Osteoblast (primary cell): ENCODE measurements at regions not wholly inside any gene's neighbourhood (a gene's known extent, or its start where the extent isn't known, plus 50 kb on each side); places are given as distances from the start of the nearest gene placed in this dataset.

Source experiments
- DNase-seq: peaks from one replicate; pipeline ENCODE4 v3.0.0; 2011; ENCODE audit warnings: low spot score, mixed read lengths; ENCODE audit not compliant: insufficient read length; ENCODE audit errors: missing footprints
- H2AFZ ChIP-seq: 2 replicates; pipeline ENCODE4 v1.6.0; 2011; ENCODE audit warnings: mild to moderate bottlenecking, low read length
- H3K27ac ChIP-seq: 2 replicates; pipeline ENCODE4 v1.5.1; 2011; ENCODE audit warnings: mild to moderate bottlenecking, low read depth, low read length, moderate library complexity
- H3K27me3 ChIP-seq: 2 replicates; pipeline ENCODE4 v1.6.0; 2012; ENCODE audit warnings: mild to moderate bottlenecking, control low read depth, inconsistent platforms, low read length, moderate library complexity; ENCODE audit not compliant: insufficient read depth
- H3K36me3 ChIP-seq: 2 replicates; pipeline ENCODE4 v1.5.1; 2011; ENCODE audit warnings: mild to moderate bottlenecking, low read length, control low read depth, moderate library complexity; ENCODE audit not compliant: insufficient read depth
- H3K4me1 ChIP-seq: 2 replicates; pipeline ENCODE4 v1.5.1; 2011; ENCODE audit warnings: mild to moderate bottlenecking, low read length, control low read depth, moderate library complexity; ENCODE audit not compliant: insufficient read depth
- H3K4me2 ChIP-seq: 2 replicates; pipeline ENCODE4 v1.6.0; 2011; ENCODE audit warnings: mild to moderate bottlenecking, low read length; ENCODE audit not compliant: insufficient read depth
- H3K4me3 ChIP-seq: fragments of 200-600 bp; sonication (generic); 3 replicates; pipeline ENCODE4 v1.5.1; 2012; ENCODE audit warnings: mild to moderate bottlenecking, low read length, inconsistent platforms; ENCODE audit not compliant: insufficient read depth
- H3K79me2 ChIP-seq: 2 replicates; pipeline ENCODE4 v1.6.0; 2012; ENCODE audit warnings: mild to moderate bottlenecking, low read length, control low read depth, inconsistent platforms; ENCODE audit not compliant: insufficient read depth
- H3K9me3 ChIP-seq: 2 replicates; pipeline ENCODE4 v1.5.1; 2011; ENCODE audit warnings: low read depth, low read length, control low read depth
- H4K20me1 ChIP-seq: 2 replicates; pipeline ENCODE4 v1.6.0; 2012; ENCODE audit warnings: mild to moderate bottlenecking, low read length, control low read depth; ENCODE audit not compliant: insufficient read depth
- CTCF ChIP-seq: IDR thresholded peaks from 2 replicates; pipeline ENCODE4 v1.5.1; 2011; ENCODE audit warnings: mild to moderate bottlenecking, low read depth, low read length, moderate library complexity; ENCODE audit errors: extremely low read depth

- no peak for TF ChIP-seq CTCF
- H3K9me3 ChIP-seq: no peaks in the 10 kb centered on the region
- no peaks in the 10 kb centered on the region for H3K4me1 ChIP-seq
Observed at GRCh38 chr2:21261591-21261990, 137.8 kb downstream of the TDRD15 start.

DNA sequence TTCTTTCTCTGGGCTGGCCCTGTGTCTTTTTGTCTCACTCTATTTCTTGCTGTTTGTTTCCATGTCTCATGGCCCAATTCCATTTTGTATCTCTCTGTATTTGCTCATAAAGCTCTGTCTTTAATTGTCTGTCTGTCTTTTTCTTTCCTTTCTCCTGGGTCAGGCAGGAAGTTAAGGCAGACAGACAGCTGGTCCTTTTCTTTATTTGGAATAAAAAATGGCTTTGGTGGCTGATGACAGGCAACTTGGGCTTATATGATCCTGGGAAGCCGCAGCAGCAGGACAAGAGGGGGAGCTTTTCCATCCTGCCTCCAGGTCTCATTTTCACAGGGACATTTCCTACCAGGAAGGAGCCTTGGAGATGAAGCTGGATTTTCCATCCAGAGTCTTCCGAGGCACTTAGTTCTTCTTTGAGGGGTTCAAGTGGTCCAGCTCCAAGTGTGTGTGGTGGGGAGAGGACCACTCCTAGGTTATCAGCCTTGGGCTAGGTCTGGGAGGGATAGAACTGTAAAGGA, 138.7 kb downstream of the TDRD15 start:
- no peak overlapping the region for H2AFZ ChIP-seq
- H3K36me3 ChIP-seq: no peaks in the 10 kb centered on the region
- no peak for DNase-seq
- H3K4me2 ChIP-seq: no peak overlapping the region
- H3K27me3 ChIP-seq: no peaks in the 10 kb centered on the region
- no peaks in the 10 kb centered on the region for H3K4me1 ChIP-seq
- no peak overlapping the region for H3K4me3 ChIP-seq
- H3K27ac ChIP-seq: no peak overlapping the region
- H3K79me2 ChIP-seq: no peaks in the 10 kb centered on the region
- H4K20me1 ChIP-seq: no peaks in the 10 kb centered on the region
- no peak for TF ChIP-seq CTCF
- no peaks in the 10 kb centered on the region for H3K9me3 ChIP-seq

More at GRCh38 chr2:21261591-21261990, 137.8 kb downstream of the TDRD15 start:
- H4K20me1 ChIP-seq: no peaks in the 10 kb centered on the region
- H3K36me3 ChIP-seq: no peaks in the 10 kb centered on the region
- H3K79me2 ChIP-seq: no peaks in the 10 kb centered on the region
- no peak overlapping the region for H3K4me3 ChIP-seq
- H3K27ac ChIP-seq: no peak overlapping the region
- H3K27me3 ChIP-seq: no peaks in the 10 kb centered on the region
- no peak for DNase-seq
- H3K4me2 ChIP-seq: no peak overlapping the region
- H2AFZ ChIP-seq: no peak overlapping the region

- Histone ChIP-seq H4K20me1 (no peaks in the 10 kb centered on the region), H2AFZ (no peak overlapping the region), H3K79me2 (no peaks in the 10 kb centered on the region), H3K27me3 (no peaks in the 10 kb centered on the region), H3K9me3 (no peaks in the 10 kb centered on the region), H3K4me3 (no peak overlapping the region), H3K27ac (no peak overlapping the region), H3K4me2 (no peak overlapping the region), H3K4me1 (no peaks in the 10 kb centered on the region), H3K36me3 (no peaks in the 10 kb centered on the region)
- no peak for DNase-seq
- no peak for TF ChIP-seq CTCF
Observed at GRCh38 chr2:21263622-21264021, 139.9 kb downstream of the TDRD15 start.

DNA sequence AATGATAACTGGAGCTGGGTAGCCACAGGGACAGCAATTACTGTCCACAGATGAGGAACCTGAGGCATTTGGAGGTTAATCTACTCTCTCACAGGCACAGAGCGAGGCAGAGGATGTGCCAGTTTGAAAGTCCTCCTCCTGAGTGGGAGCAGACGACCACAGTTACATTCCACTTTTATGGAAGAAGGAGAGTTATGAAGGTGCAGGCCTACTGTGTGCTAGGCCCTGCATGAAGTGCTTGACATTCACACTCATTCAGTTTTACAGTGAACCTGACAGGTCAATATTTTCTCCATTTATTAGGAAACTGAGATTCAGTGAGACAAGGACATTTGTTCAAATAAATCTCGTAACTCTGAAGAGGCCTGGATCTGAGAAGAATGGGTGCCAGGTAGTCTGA, 142.0 kb downstream of the TDRD15 start:
- Histone ChIP-seq H3K4me1 (no peaks in the 10 kb centered on the region), H3K27ac (no peak overlapping the region), H3K79me2 (no peaks in the 10 kb centered on the region), H3K9me3 (no peaks in the 10 kb centered on the region), H3K27me3 (no peaks in the 10 kb centered on the region), H2AFZ (no peak overlapping the region), H3K4me3 (no peak overlapping the region), H4K20me1 (no peaks in the 10 kb centered on the region), H3K36me3 (no peaks in the 10 kb centered on the region), H3K4me2 (no peak overlapping the region)
- no peak for DNase-seq
- TF ChIP-seq CTCF: no peak
